ENCODE measurements at regions not wholly inside any gene's neighbourhood (a gene's known extent, or its start where the extent isn't known, plus 50 kb on each side); places are given as distances from the start of the nearest gene placed in this dataset.

DNA sequence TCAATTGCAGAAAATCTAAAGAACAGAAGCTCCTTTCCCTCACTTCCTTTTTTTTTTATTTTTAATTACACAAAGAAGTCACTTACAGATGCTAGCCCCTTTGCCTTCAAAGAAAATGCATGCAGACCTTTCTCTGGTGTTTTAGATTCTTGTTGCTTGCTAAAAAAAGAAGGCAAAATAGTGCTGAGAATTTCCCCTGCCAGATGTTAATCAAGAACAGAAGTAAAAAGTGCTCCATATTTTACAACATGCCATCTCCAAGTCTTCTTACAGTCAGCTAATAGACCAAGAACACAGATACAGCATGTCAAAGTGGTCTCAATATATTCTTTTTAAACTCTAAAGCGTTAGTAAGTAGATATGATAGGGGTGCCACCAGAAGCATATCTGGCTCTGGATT lies 142.8 kb upstream of the RGMB start:
- no peak for TF ChIP-seq EZH2 (IDR thresholded peaks at IDR 0.05; ENCODE audit: insufficient read depth, poor library complexity, severe bottlenecking)
- no peak for TF ChIP-seq EZH2phosphoT487 (IDR thresholded peaks at IDR 0.05; ENCODE audit: insufficient read depth, low read depth)

Data from GM23248 (cell line).